Activated CD4-positive, CD25-positive, alpha-beta regulatory T cell treated with anti-CD3 and anti-CD28 coated beads, Interleukin-2, amount 50 U/mL, for 16 hours (primary cell): ENCODE measurements at regions not wholly inside any gene's neighbourhood (a gene's known extent, or its start where the extent isn't known, plus 50 kb on each side); places are given as distances from the start of the nearest gene placed in this dataset.

Experiments
- DNase-seq: peaks from one replicate; pipeline ENCODE4 v3.0.0-alpha.2; 2020; ENCODE audit warnings: low read depth, low spot score

GRCh38 chr1:221791846-221792245 lies 50.0 kb upstream of the DUSP10 start:
- DNase-seq: no peak
